Anterior cingulate cortex (tissue), 58 donors: ENCODE measurements at regions not wholly inside any gene's neighbourhood (a gene's known extent, or its start where the extent isn't known, plus 50 kb on each side); places are given as distances from the start of the nearest gene placed in this dataset.

Experiments
- DNase-seq, 58 donors: peaks; one replicate each; lab custom pipeline; 2025; lab: John Stamatoyannopoulos, UW

GRCh38 chr1:185377831-185378230 lies 60.8 kb upstream of the IVNS1ABP start:
- no peak for DNase-seq

GRCh38 chr1:185376840-185377635 lies 60.0 kb upstream of the IVNS1ABP start:
- DNase-seq, result no peak

GRCh38 chr1:185376288-185376687 lies 59.2 kb upstream of the IVNS1ABP start:
- no peak for DNase-seq

- DNase-seq, result no peak
These were observed 58.5 kb upstream of the IVNS1ABP start for GRCh38 chr1:185375583-185375982.

- DNase-seq, result peak in 3 of 58 donors; percentile 2 to 3 (median 3)
These were observed 56.9 kb upstream of the IVNS1ABP start for GRCh38 chr1:185373813-185374529.

GRCh38 chr1:185369786-185370185 lies 52.7 kb upstream of the IVNS1ABP start:
- no peak for DNase-seq

- DNase-seq, result no peak
These were observed 52.0 kb upstream of the IVNS1ABP start for GRCh38 chr1:185368913-185369491.

GRCh38 chr1:185368313-185368855 lies 51.3 kb upstream of the IVNS1ABP start:
- no peak for DNase-seq

GRCh38 chr1:185367218-185367617 lies 50.2 kb upstream of the IVNS1ABP start:
- DNase-seq, result no peak
